ENCODE measurements at regions not wholly inside any gene's neighbourhood (a gene's known extent, or its start where the extent isn't known, plus 50 kb on each side); places are given as distances from the start of the nearest gene placed in this dataset.

DNA sequence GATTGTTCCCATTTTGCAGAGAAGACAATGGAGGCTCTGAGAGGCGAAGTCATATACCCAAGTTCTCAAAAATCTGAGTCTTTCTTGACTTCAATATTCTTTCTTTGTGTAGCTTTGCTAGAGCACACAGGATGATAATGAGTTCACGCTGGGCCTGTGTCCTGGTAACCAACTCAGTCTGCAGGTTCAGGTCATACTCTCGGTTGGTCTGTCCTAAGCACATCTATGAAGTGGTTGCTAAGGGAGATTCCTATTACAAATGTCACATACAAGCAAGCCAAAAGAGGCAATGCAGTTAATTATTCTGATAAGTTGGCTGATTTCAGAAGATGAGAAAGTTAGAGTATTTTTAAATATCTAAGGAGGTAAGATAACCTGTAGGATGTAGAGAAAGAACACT, 481.0 kb downstream of the SOX6 start:
- no peak for DNase-seq (ENCODE audit: low spot score)

DNA sequence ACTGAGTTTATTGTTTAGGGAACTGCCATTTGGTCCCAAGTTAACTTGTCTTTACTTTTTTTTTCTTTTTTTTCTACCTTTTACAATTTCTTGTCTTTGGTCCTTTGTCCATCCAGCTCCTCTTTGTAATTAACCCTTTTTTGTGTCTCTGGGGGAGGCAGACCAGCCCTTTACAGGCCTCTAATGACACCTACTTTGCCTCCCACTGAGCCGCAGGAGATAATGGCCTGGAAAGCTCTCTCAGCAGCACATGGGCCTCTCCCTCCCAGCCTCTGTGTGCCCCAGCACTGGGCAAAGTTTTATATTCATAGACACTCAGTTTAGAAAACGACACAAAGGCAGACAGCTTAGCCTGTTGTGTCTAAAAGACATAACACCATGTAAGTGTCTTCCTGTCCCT, 480.4 kb downstream of the SOX6 start:
- no peak for DNase-seq (ENCODE audit: low spot score)

DNA sequence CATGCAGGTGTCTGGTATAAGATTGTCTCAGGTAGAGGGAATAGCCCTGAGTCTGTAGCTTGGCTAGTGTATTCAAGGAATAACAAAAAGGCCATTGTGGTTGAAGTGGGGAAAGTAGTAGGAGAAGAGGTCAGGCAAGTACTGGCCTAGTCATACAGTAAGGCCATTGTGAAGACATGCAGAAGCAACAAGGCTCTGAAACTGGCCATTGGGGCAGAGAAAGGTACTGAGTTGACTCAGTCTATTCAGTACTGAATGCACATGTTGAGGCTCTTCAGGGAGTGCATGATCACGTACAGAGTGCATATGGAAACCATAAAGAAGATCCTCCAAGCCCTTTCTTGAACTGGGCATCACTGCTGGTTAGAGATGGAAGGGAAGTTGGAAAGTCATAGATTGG, 477.6 kb downstream of the SOX6 start:
- no peak for DNase-seq (ENCODE audit: low spot score)

DNA sequence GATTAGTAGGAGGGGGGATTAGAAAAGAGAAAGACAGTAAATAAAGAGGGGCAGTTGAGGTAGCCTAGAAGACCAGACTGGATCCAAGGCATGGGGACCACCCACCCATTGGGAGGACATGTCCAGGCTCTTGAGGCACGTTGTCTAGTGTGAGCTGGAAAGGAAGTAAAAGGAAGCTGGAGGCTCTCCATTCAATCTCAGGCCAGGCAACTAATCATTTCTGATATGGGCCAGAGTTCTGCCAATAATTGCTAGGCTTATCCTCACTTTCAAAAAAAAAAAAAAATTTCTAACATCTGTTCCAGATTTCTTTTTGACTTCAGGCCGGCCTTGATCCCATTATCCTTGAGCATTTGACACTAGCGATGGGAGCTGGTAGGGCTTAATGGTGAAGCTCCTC, 476.1 kb downstream of the SOX6 start:
- DNase-seq (ENCODE audit: low spot score) = no peak

DNA sequence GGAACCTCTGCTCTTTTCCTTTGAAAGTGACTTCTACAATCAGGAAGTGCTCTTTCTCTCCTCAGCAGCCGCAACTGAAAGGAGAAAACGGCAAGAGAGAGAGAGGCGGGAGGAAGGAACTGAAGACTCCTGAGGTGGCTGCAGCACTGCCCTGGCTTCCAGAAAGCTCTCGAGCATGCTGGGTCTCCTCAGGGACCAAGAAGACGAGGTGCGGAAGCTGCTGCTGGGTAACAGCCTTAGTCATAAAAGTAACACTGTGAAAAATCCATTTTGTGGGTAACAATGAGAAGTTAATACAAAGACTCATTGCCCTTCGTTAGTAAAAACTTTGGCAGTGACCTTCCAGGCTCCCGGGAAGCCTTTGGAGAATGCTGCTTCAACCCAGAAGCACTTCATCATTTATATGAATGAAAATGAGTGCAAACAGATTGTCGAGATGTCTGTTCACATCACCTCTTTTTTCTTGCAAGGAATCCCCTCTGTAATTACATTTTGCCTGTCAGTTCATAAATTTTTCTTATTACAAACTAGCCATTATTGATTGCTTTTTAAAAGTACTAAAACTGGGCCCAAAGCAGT, 473.4 kb downstream of the SOX6 start:
- DNase-seq (ENCODE audit: low spot score) = no peak

DNA sequence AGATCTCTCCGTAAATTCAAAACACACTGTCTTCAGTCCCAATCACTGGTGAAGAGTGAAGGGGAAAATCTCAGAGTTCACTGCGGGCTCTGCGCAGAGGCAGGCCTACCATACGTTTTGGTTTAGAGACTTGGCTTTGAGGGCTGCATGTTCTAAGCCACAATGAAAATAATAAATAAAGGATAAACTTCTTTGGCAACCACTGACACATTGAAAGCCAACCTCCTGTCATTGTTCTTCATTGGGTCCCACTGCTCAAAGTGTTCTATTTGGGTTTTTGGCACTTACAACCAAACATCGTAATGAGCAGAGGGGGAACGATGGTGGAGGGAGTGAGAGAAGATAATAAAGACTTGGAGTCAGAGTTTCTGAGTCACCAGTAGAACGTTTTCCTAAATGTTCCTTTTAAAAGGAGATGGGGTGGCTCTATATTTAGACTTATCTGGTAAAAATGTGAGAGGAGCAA, 472.9 kb downstream of the SOX6 start:
- no peak for DNase-seq (ENCODE audit: low spot score)

DNA sequence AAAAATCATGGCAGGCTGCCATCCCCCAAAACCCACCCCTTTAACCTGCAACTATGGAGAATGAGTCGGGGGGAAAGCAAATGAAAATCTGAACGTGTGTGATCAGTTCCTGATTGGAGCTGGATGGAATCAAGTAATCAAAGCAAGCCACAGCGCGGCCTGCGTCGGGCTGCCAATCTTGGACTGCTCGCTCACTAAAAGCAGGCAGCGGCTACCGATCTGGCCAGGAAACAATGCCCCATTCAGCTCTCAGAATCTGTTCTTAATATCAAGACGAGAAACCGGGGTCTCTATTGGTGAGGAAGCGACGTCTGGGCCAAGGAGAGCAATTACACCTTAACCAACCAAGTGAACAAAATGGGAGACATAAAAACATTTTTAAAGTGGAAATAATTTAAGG, 472.2 kb downstream of the SOX6 start:
- DNase-seq (ENCODE audit: low spot score) = no peak

DNA sequence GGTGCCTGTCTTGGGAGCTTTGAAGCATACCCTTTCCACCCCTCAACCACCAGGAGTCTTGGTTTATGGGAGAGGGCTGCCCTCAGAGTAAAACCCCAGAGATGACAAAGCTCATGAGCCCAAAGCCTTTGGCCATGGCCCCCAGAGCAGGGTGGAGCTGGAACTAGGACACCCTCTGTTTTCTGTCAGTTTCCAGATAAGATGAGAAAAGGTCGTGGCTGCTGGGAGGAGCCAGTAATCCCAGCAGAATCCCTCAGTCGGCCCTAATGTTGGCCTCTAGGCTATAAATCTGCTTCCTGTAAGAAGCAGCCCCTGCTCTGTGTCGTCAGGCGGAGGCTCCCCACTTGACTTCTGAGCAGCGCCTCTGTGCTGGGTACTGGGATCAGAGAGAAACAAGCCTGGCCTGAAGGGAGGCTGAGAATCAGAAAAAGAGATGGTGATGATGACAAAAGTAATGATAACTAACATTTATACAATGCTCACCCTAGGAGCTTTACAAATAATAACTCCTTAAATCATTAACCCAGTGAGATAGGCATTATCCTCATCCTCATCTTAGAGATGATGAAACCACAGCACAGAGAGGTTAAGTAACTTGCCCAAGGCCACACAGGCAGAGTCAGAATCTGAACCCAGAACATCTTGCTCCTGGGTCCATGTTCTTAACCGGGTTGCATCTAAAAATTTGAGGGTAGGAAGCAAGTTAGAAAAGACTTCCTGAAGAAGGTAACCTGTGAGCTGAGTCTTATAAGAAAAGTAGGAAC, 471.4 kb downstream of the SOX6 start:
- no peak for DNase-seq (ENCODE audit: low spot score)

DNA sequence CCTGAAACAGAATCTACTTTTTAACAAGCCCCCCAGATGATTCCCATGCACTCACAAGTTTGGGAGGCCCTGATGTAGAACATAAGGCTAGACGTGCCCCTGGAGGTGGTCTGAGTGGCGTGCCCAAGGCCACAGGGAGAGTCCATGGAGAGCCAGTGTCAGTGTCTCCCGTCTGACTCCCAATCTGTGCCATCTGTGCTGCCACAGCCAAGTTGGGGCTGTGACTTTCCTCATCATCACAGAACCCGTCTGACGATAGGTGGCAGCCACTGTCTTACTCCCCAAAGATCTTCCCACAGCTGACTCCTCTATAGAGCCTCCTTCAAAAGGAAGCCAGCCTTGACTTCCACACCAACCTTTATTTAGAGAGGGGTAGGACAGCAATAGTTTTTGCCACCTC, 470.5 kb downstream of the SOX6 start:
- DNase-seq (ENCODE audit: low spot score) = no peak

DNA sequence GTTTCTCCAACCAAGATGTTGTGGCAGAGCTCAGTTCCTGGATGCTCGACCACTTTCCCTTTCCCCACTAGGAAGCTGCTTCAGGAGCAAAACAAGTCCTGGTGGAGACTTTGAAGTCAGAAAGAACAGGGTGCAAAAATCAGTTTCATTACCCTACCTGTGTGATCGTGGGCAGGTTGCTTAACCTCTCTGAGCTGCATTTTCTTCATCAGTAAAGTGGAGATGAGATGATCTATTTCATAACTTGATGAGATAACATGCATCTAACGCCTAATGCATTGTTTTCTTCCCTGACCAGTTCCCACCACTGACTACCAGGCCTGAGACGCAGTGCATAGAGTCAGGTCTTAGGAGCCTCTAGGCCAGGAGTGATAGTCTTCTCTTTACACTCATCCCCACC, 470.0 kb downstream of the SOX6 start:
- no peak for DNase-seq (ENCODE audit: low spot score)

DNA sequence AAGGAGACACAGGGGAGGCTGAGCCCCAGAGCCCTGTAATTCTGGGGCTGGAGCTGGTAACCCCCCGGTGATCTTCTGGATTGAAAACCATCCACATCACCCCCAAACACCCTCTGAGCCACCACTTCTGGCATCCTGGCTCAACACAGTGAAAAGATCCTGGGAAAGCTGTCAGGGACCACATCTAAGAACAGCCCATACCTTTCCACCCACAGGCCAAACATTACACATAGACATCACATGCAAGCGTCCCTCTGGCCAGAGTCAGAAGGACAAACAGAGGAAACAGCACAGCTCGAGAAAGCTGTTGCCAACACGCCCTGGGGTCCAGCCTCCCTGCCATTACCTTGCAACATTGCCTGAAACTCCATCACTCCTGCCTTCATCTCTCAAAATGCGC, 469.5 kb downstream of the SOX6 start:
- no peak for DNase-seq (ENCODE audit: low spot score)

DNA sequence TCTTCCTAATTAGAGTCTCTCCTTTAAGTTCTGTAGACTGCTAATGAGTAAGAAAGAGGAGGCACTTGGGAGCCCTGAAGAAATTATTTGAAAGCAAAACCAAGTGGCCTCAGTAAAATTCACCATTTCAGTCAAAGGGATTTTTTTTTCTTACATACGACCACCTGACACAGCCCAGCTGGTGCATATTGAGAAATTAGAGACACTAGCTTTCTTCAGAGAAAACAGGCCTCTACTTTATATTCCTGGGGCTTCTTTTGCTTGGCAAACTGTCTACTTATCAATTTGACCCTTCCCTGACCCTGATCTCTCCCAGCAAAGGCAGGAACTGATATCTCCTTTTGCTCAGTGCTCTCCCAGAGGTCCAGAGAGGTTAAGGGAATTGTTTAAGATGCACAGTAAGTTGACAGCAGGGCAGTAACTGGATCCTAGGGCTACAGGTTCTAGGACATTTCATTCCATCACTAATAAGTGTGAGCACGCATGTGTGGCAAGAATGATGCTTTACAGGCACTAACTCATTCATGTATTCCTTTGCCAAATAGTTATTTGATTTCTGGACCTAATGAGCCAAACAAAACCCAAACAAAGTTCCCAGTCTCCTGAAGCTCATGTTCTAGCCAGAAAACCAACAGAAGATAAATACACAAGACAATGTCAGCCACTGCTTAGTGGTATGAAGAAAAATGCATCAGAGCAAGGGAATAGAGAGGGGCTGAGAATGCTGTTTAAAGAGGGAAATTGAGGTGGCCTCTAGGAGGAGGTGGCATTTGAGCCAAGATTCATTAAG, 467.6 kb downstream of the SOX6 start:
- no peak for DNase-seq (ENCODE audit: low spot score)

DNA sequence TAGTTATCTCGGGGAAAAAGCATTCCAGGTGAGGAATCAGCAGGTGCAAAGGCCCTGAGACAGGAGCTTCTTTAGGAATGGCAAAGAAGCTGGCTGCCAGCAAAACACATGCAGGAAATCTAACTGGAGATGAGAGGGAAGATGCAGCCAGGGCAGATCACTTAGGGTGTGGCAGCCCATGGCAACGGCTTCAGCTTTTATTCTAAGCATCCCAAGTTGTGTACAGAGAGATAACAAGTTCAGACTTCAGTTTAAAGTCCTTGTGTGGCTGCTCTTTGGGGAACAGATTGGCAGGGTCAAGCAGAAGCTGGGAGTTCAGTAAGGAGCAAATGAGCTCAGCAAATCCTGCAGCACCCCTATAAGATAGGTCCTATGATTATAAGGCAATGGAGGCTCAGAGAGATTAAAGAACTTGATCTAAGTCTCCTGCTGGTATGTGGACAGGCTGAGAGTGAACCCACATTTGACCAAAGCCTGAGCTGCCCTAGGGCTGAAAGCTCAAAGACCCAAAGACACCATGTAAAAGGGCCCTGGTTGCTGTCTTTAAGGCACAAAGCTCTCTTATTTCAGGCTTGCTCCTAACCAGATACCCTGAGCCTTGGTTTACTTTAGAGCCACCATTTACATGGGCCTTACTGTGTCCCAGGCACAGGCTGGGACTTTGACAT, 466.8 kb downstream of the SOX6 start:
- DNase-seq (ENCODE audit: low spot score) = no peak

DNA sequence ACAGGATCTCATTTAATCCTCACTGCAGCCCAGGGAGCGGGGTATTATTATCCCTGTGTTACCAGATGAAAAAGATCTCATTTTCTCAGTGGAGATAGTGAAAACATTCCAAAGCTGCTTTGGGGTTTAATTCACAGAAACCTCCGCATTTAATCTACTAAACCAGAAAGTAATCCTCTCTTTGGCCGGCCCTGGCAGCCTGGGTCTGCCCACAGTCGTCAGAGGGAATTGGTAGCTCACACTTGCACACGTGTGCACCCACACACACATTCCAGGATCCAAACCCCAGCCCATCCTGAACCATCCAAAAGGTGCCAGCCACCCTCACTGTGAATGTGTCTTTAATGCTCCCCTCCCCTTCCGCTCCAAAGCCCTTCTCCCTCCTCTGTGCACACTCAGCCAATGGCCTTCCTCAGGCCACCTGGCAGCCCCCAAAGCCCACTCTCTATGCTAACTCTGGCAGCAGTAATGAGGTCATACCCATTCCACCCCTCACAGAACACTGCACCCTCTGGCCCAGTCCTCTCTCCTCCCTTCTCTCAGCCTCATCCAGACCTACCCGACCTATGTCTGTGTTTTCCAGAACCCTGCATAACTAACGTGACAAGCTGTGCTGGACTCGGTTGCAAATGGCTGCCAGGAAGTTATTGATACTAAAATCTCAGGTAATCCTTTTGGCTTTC, 466.2 kb downstream of the SOX6 start:
- DNase-seq (ENCODE audit: low spot score) = no peak

DNA sequence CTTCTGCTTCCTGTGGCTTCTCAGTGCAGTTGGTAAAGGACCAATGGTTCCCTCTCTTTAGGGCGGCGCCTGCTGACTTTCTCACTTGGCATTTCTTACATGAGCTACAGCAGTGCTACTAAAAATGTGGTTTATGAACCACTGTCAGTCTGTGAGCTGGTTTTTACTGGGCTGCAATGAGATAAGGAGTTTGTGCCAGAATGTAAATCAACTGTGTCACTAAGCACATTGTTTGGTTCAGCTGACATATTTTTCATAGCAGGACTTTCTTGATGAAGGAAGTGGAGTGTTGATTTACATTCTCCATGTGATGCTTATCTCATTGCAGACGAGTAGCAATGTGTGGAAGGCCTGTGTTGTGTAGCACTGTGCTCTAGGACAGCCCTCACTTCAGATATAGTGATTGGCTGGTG, 463.3 kb downstream of the SOX6 start:
- peak; percentile 65 for DNase-seq (ENCODE audit: low spot score)

DNA sequence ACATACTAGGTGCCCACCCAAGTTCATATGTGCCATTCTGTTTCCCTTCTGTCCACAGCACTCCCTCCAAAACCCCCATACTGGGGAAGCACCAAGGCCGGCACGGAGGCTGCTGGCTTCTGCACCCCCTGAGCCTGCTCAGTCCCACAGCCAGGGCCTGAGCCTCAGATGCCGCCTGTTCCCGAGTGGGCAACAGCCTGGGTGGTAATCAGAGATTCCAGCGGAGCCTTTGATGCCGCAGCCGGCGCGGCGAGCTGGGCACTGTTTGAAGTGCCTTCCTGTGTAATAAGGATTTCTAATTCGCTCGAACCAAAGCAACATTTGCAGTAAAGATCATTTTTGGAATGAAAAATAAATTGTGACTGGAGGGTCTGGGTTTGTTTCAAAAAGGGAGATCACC, 460.3 kb downstream of the SOX6 start:
- no peak for DNase-seq (ENCODE audit: low spot score)

DNA sequence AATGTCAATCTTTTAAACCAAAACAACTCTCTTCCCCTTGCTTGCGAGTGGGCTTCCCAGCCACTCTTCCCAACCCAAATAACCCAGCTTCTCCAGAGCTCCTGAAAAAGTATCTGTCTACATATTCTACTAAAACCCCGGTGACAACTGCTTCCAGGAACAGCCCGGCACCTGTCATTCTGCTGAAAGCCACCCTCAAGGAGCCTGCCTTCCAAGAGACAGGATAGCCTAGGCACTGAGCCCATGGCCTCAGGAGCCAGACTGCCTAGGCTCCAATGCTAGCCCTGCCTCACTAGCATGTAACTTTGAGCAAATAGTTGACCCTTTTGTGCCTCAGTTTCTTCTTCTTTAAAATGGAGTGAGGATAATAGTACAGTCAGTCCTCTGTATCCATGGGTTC, 459.8 kb downstream of the SOX6 start:
- no peak for DNase-seq (ENCODE audit: low spot score)

DNA sequence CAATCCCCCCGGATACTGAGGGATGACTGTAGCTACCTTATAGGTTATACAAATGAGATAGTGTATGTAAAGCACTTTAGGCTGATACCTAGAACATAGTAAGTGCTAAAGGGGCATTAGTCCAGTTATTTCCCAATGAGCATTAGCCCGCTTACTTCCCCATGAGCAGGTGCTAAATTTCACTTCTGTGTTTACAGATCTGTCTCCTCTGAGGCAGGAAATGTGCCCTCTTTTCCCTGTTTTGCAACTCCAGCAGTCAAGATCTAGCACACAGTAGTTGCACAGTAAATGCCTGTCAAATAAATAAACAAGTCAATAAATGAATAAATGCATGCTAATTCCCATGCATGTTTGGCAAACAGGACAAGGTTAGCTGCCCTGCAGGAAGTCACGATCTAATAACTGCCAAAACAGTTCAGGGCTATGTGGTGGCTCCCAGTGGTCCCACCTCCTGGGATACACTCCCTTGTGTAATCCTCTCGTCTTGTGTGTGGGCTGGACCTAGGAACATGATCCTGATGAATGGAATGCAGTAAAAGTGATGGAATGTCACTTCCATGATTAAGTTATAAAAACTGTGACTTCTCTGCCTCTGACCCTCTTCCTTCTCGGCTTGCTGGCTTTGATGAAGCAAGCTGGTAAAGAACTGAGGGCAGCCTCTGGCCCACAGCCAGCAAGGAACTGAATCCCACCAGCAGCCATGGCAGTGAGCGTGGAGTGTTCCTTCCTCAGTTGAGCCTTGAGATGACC, 459.0 kb downstream of the SOX6 start:
- no peak for DNase-seq (ENCODE audit: low spot score)

DNA sequence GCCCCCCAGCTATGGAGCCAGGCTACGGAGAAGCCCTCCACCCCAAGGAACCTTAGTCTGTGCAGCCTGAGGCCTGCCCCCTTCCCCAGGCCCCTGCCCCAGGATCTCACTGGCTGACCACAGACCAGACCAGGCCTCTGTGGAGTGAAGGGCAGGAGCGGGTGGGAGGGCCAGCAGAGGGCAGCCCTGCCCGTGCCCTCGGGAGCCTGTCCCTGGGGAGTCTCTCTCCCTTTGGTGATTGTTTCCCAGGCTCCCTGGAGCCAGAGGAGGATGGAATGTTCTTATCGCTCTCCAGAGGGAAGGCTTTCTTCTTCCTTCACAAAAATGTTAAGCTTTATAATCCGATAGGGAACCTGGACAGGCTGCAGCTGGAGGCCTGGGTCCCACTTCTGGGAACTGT, 455.3 kb downstream of the SOX6 start:
- no peak for DNase-seq (ENCODE audit: low spot score)

DNA sequence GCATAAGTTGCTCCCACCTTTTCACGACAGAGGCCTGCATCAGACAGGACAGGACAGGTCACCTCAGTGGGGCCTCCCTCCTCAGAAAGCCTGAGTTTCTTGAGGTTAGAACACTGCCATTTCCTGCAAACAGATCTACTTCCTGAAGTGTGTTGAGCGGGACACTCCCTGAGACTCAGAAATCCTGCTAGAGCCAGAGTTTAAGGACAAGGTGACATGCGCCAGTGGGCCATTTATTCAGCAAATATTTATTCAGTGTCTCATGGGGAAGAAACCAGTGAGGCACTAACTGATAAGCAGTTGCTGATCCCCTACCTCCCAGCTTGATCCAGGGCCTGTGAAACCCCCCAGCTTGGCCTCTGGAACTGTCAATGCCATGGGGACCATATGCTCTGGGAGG, 454.6 kb downstream of the SOX6 start:
- DNase-seq (ENCODE audit: low spot score) = peak; percentile 25

DNA sequence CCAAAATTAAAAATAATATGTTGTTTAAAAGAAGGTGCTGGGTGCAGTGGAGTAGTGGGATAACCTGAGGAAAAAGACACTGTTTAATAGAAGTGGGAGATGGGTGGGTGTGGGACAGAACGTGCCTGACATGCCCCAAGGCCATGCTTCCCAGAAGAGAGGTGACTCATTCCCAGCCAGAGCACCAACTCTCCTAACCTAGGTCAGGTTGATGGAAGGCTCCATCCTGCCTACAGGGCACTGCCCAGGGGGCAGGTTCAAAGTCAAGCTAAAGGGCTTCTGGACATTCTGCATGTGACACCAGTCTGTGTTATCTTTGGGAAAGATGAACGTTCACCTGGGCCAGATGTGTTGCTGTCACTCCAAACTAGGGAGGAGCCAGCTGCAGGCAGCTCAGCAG, 453.1 kb downstream of the SOX6 start:
- DNase-seq (ENCODE audit: low spot score) = no peak
